ENCODE measurements at regions not wholly inside any gene's neighbourhood (a gene's known extent, or its start where the extent isn't known, plus 50 kb on each side); places are given as distances from the start of the nearest gene placed in this dataset.
"Not testable (repeated sequence)": the region's sequence is repeated elsewhere in the genome, so short reads cannot be mapped to it uniquely, and the experiment has no call there.

DNA sequence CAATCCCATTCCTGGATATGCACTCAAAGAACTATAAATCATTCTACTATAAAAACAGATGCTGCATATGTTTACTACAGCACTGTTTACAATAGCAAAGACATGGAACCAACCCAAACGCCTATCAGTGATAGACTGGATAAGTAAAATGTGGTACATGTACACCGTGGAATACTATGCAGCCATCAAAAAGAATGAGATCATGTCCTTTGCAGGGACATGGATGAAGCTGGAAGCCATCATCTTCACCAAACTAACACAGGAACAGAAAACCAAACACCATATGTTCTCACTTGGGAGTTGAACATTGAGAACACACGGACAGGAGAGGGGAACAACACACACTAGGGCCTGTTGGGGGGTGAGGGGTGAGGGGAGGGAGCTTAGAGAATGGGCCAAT is 274.9 kb upstream of the KIAA1217 start:
- not testable (repeated sequence) for H3K79me2 ChIP-seq (ENCODE audit: low read length); H3K4me2 ChIP-seq (ENCODE audit: low read depth, low read length, poor library complexity, severe bottlenecking); H3K9me2 ChIP-seq (replicated peaks; ENCODE audit: insufficient read depth, low read length); H3K9ac ChIP-seq (ENCODE audit: low read length); H3K4me1 ChIP-seq (ENCODE audit: low read length); H2AFZ ChIP-seq (ENCODE audit: low read length); H3K4me3 ChIP-seq (ENCODE audit: low read length); H3K27me3 ChIP-seq (ENCODE audit: low read length); H3K27ac ChIP-seq (ENCODE audit: low read length); H4K20me1 ChIP-seq (ENCODE audit: insufficient read depth, low read depth, low read length); DNase-seq; H3K36me3 ChIP-seq (ENCODE audit: insufficient read depth, low read length)
- H3K9me3 ChIP-seq (ENCODE audit: low read length) = peaks cover 31% of the 10 kb centered on the region

DNA sequence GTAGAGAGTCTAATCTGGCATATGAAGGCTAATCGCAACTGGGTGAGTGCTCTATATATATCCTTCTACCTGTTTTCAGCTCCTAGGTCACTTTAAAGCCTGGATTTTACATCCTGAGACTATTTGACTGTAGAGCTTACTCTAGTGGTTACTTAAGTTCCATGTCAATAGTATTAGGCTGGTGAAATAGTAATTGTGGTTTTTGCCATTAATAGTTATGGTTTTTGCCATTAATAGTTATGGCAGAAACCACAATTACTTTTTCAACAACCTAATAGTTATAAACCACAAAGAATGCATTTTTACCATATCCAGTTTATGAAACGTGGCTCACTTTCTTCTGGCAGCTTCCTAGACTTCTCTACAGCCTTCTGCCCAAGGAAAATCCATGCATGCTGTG is 263.1 kb upstream of the KIAA1217 start:
- Histone ChIP-seq H2AFZ (ENCODE audit: low read length) (no peak overlapping the region), H3K9me2 (replicated peaks; ENCODE audit: insufficient read depth, low read length) (no peaks in the 10 kb centered on the region), H3K4me3 (ENCODE audit: low read length) (no peak overlapping the region), H3K9me3 (ENCODE audit: low read length) (peaks cover 21% of the 10 kb centered on the region), H3K27ac (ENCODE audit: low read length) (no peak overlapping the region), H3K4me1 (ENCODE audit: low read length) (no peaks in the 10 kb centered on the region), H3K36me3 (ENCODE audit: insufficient read depth, low read length) (no peaks in the 10 kb centered on the region), H3K27me3 (ENCODE audit: low read length) (no peaks in the 10 kb centered on the region), H3K4me2 (ENCODE audit: low read depth, low read length, poor library complexity, severe bottlenecking) (no peak overlapping the region), H3K79me2 (ENCODE audit: low read length) (no peaks in the 10 kb centered on the region), H4K20me1 (ENCODE audit: insufficient read depth, low read depth, low read length) (no peaks in the 10 kb centered on the region), H3K9ac (ENCODE audit: low read length) (no peak overlapping the region)
- no peak for DNase-seq

DNA sequence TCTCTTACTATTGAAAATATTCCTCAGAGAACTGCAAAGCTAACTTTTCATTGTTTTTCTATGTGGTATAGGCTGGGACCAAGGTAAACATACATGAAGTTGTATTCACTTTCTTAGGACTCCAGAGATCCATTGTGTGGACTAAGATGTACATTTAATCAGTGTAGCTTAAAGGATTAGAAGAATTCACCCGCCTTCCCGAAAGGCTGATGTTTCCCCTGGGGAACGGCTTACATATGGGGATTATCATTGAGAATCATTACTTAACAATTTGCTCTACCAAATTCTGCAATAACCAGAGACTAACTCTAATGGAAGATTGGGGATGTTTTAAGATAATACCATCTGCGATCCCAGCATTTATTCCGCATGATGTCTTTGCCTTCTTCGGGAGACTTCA is 257.1 kb upstream of the KIAA1217 start:
- H3K9me3 ChIP-seq (ENCODE audit: low read length) = peaks cover 22% of the 10 kb centered on the region
- no peaks in the 10 kb centered on the region for H3K4me1 ChIP-seq (ENCODE audit: low read length)
- no peaks in the 10 kb centered on the region for H3K27me3 ChIP-seq (ENCODE audit: low read length)
- H3K27ac ChIP-seq (ENCODE audit: low read length) = no peak overlapping the region
- no peaks in the 10 kb centered on the region for H4K20me1 ChIP-seq (ENCODE audit: insufficient read depth, low read depth, low read length)
- H2AFZ ChIP-seq (ENCODE audit: low read length) = no peak overlapping the region
- no peaks in the 10 kb centered on the region for H3K79me2 ChIP-seq (ENCODE audit: low read length)
- no peaks in the 10 kb centered on the region for H3K36me3 ChIP-seq (ENCODE audit: insufficient read depth, low read length)
- no peak overlapping the region for H3K9ac ChIP-seq (ENCODE audit: low read length)
- H3K9me2 ChIP-seq (replicated peaks; ENCODE audit: insufficient read depth, low read length) = no peaks in the 10 kb centered on the region
- no peak overlapping the region for H3K4me3 ChIP-seq (ENCODE audit: low read length)
- DNase-seq = no peak
- H3K4me2 ChIP-seq (ENCODE audit: low read depth, low read length, poor library complexity, severe bottlenecking) = no peak overlapping the region

DNA sequence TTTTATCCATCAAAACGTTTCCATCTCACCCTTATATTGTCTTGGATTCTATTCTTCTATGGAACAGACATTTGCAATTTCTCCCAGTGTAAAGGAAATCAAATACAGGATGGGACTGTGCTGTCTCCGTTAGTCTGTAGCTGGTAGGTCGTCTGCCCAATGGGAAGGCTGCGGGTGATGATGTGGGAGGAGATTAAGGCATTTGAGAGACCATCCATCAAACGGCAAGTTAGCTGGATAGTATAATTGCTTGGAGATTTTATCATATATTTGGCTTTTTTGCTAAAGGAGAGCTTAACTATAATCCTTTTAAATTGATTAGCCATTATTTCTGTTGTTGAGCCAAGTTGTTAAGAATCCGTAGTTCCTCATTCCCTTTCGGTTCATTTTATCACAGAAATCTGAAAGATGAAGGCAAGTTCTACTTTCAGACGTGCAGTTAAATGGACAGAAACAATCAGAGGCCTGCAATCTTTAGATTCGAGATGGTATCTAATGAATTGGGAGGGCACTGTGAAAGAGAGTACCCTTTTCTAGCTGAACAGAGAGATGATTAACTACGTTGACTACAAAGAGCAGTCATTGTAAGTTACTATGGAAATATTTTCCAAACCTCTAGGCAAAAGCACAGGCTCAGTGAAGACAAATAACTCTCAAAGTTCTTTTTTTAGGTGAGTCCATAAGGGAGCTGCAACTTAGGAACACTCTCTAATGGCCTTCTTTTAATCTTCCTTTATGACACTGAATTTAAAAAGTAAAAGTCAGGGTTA is 253.3 kb upstream of the KIAA1217 start:
- Histone ChIP-seq H3K9ac (ENCODE audit: low read length) (no peak overlapping the region), H3K9me3 (ENCODE audit: low read length) (peaks cover 18% of the 10 kb centered on the region), H3K27me3 (ENCODE audit: low read length) (no peaks in the 10 kb centered on the region)

DNA sequence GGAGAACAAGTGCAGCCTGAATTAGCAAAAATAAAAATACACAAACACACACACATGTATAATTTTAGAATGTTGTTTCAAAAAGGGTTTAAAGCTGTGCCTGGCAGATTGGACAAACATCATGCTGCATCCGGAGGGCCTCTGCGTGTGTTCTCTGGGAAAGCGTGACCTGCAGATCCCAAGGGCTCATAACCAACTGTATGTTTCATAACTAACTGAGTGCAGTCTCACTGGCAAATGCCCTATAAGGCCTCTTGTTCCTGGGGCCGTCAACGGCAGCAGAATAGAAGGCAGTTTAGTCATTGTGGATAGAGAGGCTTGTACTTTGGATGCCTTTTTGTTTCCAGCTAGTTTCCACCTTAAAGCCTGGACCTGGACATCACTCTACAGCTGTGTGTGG is 243.8 kb upstream of the KIAA1217 start:
- no peak overlapping the region for H3K4me2 ChIP-seq (ENCODE audit: low read depth, low read length, poor library complexity, severe bottlenecking)
- H3K9ac ChIP-seq (ENCODE audit: low read length) = no peak overlapping the region
- no peak overlapping the region for H2AFZ ChIP-seq (ENCODE audit: low read length)
- H3K27ac ChIP-seq (ENCODE audit: low read length) = no peak overlapping the region
- no peaks in the 10 kb centered on the region for H4K20me1 ChIP-seq (ENCODE audit: insufficient read depth, low read depth, low read length)
- no peaks in the 10 kb centered on the region for H3K36me3 ChIP-seq (ENCODE audit: insufficient read depth, low read length)
- no peaks in the 10 kb centered on the region for H3K79me2 ChIP-seq (ENCODE audit: low read length)
- no peaks in the 10 kb centered on the region for H3K27me3 ChIP-seq (ENCODE audit: low read length)
- H3K4me1 ChIP-seq (ENCODE audit: low read length) = no peaks in the 10 kb centered on the region
- H3K9me3 ChIP-seq (ENCODE audit: low read length) = 0 out of 2 replicates have a peak, but pooled peaks cover 3% of the 10 kb centered on the region
- H3K9me2 ChIP-seq (replicated peaks; ENCODE audit: insufficient read depth, low read length) = no peaks in the 10 kb centered on the region
- DNase-seq = no peak
- H3K4me3 ChIP-seq (ENCODE audit: low read length) = no peak overlapping the region

More for the DNA sequence above, 253.3 kb upstream of the KIAA1217 start:
- DNase-seq = no peak
- H3K9me2 ChIP-seq (replicated peaks; ENCODE audit: insufficient read depth, low read length) = no peaks in the 10 kb centered on the region
- H3K4me1 ChIP-seq (ENCODE audit: low read length) = no peaks in the 10 kb centered on the region
- H3K4me2 ChIP-seq (ENCODE audit: low read depth, low read length, poor library complexity, severe bottlenecking) = no peak overlapping the region
- no peak overlapping the region for H3K4me3 ChIP-seq (ENCODE audit: low read length)
- no peak overlapping the region for H3K27ac ChIP-seq (ENCODE audit: low read length)
- H3K79me2 ChIP-seq (ENCODE audit: low read length) = no peaks in the 10 kb centered on the region
- no peaks in the 10 kb centered on the region for H3K36me3 ChIP-seq (ENCODE audit: insufficient read depth, low read length)
- no peaks in the 10 kb centered on the region for H4K20me1 ChIP-seq (ENCODE audit: insufficient read depth, low read depth, low read length)
- no peak overlapping the region for H2AFZ ChIP-seq (ENCODE audit: low read length)

DNA sequence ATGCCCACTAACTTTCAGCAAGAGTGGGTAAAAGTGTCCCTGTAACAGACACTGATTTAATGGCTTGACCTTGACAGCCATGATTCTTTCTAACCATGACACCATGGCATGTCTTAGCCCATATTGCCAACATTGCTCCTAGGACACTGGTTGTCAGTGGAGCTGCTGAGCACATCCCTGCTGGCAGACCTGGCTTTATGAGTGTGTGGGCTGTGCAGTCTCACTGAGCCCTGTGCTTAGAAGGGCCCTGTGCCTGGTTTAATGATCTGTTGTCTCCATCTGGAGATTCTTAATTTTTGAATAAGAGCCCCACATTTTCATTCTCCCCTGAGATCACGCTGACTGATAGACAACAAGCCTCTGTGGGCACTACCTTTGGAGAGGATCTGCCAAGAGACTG is 243.1 kb upstream of the KIAA1217 start:
- Histone ChIP-seq H3K4me2 (ENCODE audit: low read depth, low read length, poor library complexity, severe bottlenecking) (no peak overlapping the region), H4K20me1 (ENCODE audit: insufficient read depth, low read depth, low read length) (no peaks in the 10 kb centered on the region), H3K36me3 (ENCODE audit: insufficient read depth, low read length) (no peaks in the 10 kb centered on the region), H3K27me3 (ENCODE audit: low read length) (no peaks in the 10 kb centered on the region), H3K79me2 (ENCODE audit: low read length) (no peaks in the 10 kb centered on the region), H3K27ac (ENCODE audit: low read length) (no peak overlapping the region), H3K4me1 (ENCODE audit: low read length) (no peaks in the 10 kb centered on the region), H3K9me3 (ENCODE audit: low read length) (peaks cover 7% of the 10 kb centered on the region; the same call in 1 of the 2 replicates), H2AFZ (ENCODE audit: low read length) (no peak overlapping the region), H3K9me2 (replicated peaks; ENCODE audit: insufficient read depth, low read length) (no peaks in the 10 kb centered on the region), H3K9ac (ENCODE audit: low read length) (no peak overlapping the region), H3K4me3 (ENCODE audit: low read length) (no peak overlapping the region)
- DNase-seq = no peak

DNA sequence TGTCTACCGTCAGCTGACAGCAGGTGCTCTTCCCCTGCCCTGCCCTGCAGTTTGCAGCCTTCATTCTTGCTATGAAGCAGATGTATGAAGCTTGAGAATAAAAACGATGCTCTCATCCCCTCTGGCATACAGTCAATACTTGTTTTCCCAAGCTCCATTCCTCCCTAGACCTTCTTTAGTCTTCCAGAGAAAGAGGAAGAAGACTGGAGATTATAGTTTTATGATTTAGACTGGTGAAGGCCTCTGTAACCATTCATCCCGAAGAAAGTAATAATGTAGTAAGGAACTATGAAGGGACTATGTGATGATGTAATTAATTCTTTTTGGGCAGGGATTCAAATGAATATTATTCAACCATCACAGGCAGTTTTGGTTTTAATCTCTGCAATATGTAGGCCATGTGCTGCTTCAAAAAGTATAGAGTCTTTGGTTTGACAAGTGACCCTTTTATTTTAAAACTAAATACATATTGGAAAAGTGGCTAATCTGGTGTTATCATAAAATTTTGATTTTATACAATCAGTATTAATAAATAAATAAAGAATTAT is 242.4 kb upstream of the KIAA1217 start:
- H3K4me3 ChIP-seq (ENCODE audit: low read length) = no peak overlapping the region

DNA sequence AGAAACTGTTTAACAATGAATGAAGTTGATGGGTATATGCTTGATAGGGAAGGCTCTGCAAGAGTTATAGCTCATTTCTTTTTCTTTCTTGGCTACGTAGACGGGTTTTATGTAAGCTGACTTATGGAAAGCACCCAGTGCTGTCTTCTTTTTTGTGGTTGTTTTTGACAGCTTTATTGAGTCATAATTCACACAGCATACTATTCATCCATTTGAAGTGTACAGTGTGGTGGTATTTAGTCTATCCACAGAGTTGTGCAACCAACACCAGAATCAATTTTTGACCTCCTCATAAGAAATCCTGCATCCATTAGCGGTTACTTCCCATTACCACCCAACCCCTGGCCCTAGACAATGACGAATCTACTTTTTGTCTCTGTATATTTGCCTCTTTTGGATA is 240.6 kb upstream of the KIAA1217 start:
- H3K4me2 ChIP-seq (ENCODE audit: low read depth, low read length, poor library complexity, severe bottlenecking) = no peak overlapping the region
- no peak overlapping the region for H3K9ac ChIP-seq (ENCODE audit: low read length)
- no peak overlapping the region for H3K27ac ChIP-seq (ENCODE audit: low read length)
- H3K4me3 ChIP-seq (ENCODE audit: low read length) = no peak overlapping the region
- no peaks in the 10 kb centered on the region for H3K9me2 ChIP-seq (replicated peaks; ENCODE audit: insufficient read depth, low read length)
- peaks cover 6% of the 10 kb centered on the region; the same call in 1 of the 2 replicates for H3K9me3 ChIP-seq (ENCODE audit: low read length)
- no peaks in the 10 kb centered on the region for H3K36me3 ChIP-seq (ENCODE audit: insufficient read depth, low read length)
- H2AFZ ChIP-seq (ENCODE audit: low read length) = no peak overlapping the region
- no peaks in the 10 kb centered on the region for H3K79me2 ChIP-seq (ENCODE audit: low read length)
- H3K4me1 ChIP-seq (ENCODE audit: low read length) = no peaks in the 10 kb centered on the region
- no peaks in the 10 kb centered on the region for H4K20me1 ChIP-seq (ENCODE audit: insufficient read depth, low read depth, low read length)
- H3K27me3 ChIP-seq (ENCODE audit: low read length) = no peaks in the 10 kb centered on the region
- DNase-seq = no peak

More for the DNA sequence above, 242.4 kb upstream of the KIAA1217 start:
- DNase-seq = no peak
- Histone ChIP-seq H3K36me3 (ENCODE audit: insufficient read depth, low read length) (no peaks in the 10 kb centered on the region), H3K9me3 (ENCODE audit: low read length) (peaks cover 7% of the 10 kb centered on the region; the same call in 1 of the 2 replicates), H2AFZ (ENCODE audit: low read length) (no peak overlapping the region), H3K4me2 (ENCODE audit: low read depth, low read length, poor library complexity, severe bottlenecking) (no peak overlapping the region), H3K79me2 (ENCODE audit: low read length) (no peaks in the 10 kb centered on the region), H4K20me1 (ENCODE audit: insufficient read depth, low read depth, low read length) (no peaks in the 10 kb centered on the region), H3K9me2 (replicated peaks; ENCODE audit: insufficient read depth, low read length) (no peaks in the 10 kb centered on the region), H3K9ac (ENCODE audit: low read length) (no peak overlapping the region), H3K4me1 (ENCODE audit: low read length) (no peaks in the 10 kb centered on the region), H3K27ac (ENCODE audit: low read length) (no peak overlapping the region), H3K27me3 (ENCODE audit: low read length) (no peaks in the 10 kb centered on the region)

All from Karpas-422 (cell line).